NOMO-1 treated with dmso at 0.1 percent for 144 hours (cell line): ENCODE measurements at regions not wholly inside any gene's neighbourhood (a gene's known extent, or its start where the extent isn't known, plus 50 kb on each side); places are given as distances from the start of the nearest gene placed in this dataset.
"Not testable (repeated sequence)": the region's sequence is repeated elsewhere in the genome, so short reads cannot be mapped to it uniquely, and the experiment has no call there.

Source experiments
- DNase-seq: peaks from one replicate; lab custom pipeline; 2025; ENCODE audit not compliant: unreplicated experiment; lab: John Stamatoyannopoulos, UW

- no peak for DNase-seq
Measured at GRCh38 chr3:30457726-30458125, 148.7 kb upstream of the TGFBR2 start.

GRCh38 chr3:30458376-30459171 is 147.8 kb upstream of the TGFBR2 start:
- no peak for DNase-seq

GRCh38 chr3:30461311-30461710 is 145.1 kb upstream of the TGFBR2 start:
- DNase-seq, result no peak

GRCh38 chr3:30462721-30463470 is 143.5 kb upstream of the TGFBR2 start:
- no peak for DNase-seq

GRCh38 chr3:30464381-30464780 is 142.0 kb upstream of the TGFBR2 start:
- no peak for DNase-seq

- no peak for DNase-seq
Measured at GRCh38 chr3:30465454-30465853, 140.9 kb upstream of the TGFBR2 start.

- DNase-seq, result no peak
Measured at GRCh38 chr3:30467596-30468238, 138.7 kb upstream of the TGFBR2 start.

- DNase-seq, result no peak
Measured at GRCh38 chr3:30469133-30469532, 137.3 kb upstream of the TGFBR2 start.

GRCh38 chr3:30470496-30470895 is 135.9 kb upstream of the TGFBR2 start:
- no peak for DNase-seq

GRCh38 chr3:30471066-30471465 is 135.3 kb upstream of the TGFBR2 start:
- DNase-seq, result no peak

GRCh38 chr3:30471796-30472489 is 134.5 kb upstream of the TGFBR2 start:
- no peak for DNase-seq

GRCh38 chr3:30473374-30474051 is 132.9 kb upstream of the TGFBR2 start:
- peak; percentile 8 for DNase-seq

GRCh38 chr3:30474371-30474770 is 132.0 kb upstream of the TGFBR2 start:
- DNase-seq, result no peak

- no peak for DNase-seq
Measured at GRCh38 chr3:30475038-30475808, 131.2 kb upstream of the TGFBR2 start.

- DNase-seq, result no peak
Measured at GRCh38 chr3:30475809-30476178, 130.6 kb upstream of the TGFBR2 start.

- no peak for DNase-seq
Measured at GRCh38 chr3:30476368-30477084, 129.9 kb upstream of the TGFBR2 start.

GRCh38 chr3:30477149-30477921 is 129.1 kb upstream of the TGFBR2 start:
- no peak for DNase-seq

GRCh38 chr3:30479737-30480136 is 126.7 kb upstream of the TGFBR2 start:
- not testable (repeated sequence) for DNase-seq

GRCh38 chr3:30480156-30480555 is 126.2 kb upstream of the TGFBR2 start:
- not testable (repeated sequence) for DNase-seq
